Posterior vena cava (tissue), 2 donors: ENCODE measurements at regions not wholly inside any gene's neighbourhood (a gene's known extent, or its start where the extent isn't known, plus 50 kb on each side); places are given as distances from the start of the nearest gene placed in this dataset.
"Not testable (repeated sequence)": the region's sequence is repeated elsewhere in the genome, so short reads cannot be mapped to it uniquely, and the experiment has no call there.

Source experiments
- DNase-seq: peaks from one replicate; pipeline ENCODE4 v3.0.0-alpha.2; 2020; ENCODE audit warnings: low spot score
- intact Hi-C, 2 donors: fragments of 100-400 bp; cut with DNase I; formaldehyde crosslinking; loops; one replicate each; pipeline versions ENCODE4 v1.14.1 to v1.14.2; 2022 to 2023
- donor health status: DM: yes; HTN: yes; CAD: no.
- donor health status: DM: yes; HTN: yes; CAD: no.

GRCh38 chr20:51970858-51971257 lies 168.5 kb upstream of the SALL4 start:
- no peak for DNase-seq
- intact Hi-C loops: loop anchor here in 1 of 2 donors (10.0 kb wide), 1 partner anchor 1904 kb away; no protein-coding TSS in a partner anchor

GRCh38 chr20:51969191-51969590 lies 166.9 kb upstream of the SALL4 start:
- DNase-seq: no peak
- intact Hi-C loops: loop anchor here in 1 of 2 donors (5.0 kb wide), 1 partner anchor 1402 kb away; no protein-coding TSS in a partner anchor

DNA sequence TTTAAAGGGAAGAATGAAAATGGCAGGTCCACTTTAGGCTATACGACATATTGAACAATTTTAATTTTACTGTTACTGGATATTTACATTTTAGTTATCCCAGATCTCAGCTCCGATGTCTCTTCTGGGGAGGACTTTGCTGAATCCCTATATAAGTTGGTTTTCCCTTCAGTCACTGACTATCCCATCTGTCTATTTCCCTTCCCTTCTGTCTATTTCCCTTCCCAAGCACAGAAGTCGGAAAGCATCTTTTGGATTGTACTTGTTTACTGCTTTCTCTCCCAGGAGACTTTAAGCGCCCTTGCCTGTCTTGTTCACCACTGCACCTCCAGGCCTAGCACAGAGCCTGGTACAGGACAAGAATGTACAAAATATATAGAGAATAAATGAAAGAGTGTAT lies 165.8 kb upstream of the SALL4 start:
- intact Hi-C loops: loop anchor here in 1 of 2 donors (5.0 kb wide), 1 partner anchor 1401 kb away; no protein-coding TSS in a partner anchor
- no peak for DNase-seq

DNA sequence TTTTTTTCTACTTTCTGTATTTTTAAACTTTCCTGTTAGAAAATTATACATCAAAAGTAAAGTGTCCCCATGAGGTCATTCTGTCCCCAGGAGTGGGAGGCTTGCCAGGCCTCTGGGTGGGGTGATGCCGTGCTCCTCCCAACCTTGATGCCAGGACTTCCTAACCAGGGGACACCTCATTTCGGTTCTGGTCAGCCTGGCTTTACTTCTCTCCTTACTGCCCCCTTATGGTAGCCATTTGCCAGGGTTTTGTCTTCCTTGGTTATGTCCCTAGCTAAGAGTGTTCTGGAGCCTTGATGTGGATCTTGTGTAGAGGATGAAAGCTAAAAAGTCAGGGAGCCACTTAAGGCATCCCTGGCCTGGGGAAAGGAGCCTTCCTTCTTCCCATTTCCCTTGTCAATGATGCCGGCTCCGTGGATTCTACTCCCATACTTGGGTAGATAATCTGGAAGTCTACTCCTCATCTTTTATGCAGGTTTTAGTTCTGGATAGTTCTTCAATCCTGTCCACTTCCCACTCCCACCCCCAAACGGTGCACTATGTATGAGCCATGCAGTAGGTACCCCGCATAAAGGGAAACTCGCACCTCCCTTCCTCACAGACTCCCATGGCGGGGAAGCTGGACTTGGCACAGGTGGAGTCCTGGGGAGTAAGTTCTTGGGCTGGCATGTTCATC lies 164.1 kb upstream of the SALL4 start:
- intact Hi-C loops: loop anchor here in 1 of 2 donors (5.0 kb wide), 1 partner anchor 1399 kb away; no protein-coding TSS in a partner anchor
- DNase-seq: no peak

- DNase-seq: no peak
- intact Hi-C loops: no loop called here
Measured at GRCh38 chr20:51961964-51962761, 159.8 kb upstream of the SALL4 start.

- intact Hi-C loops: no loop called here
- DNase-seq: no peak
Measured at GRCh38 chr20:51960047-51960675, 157.8 kb upstream of the SALL4 start.

GRCh38 chr20:51959066-51959542 lies 156.8 kb upstream of the SALL4 start:
- DNase-seq: no peak
- intact Hi-C loops: no loop called here

GRCh38 chr20:51958099-51959065 lies 156.1 kb upstream of the SALL4 start:
- intact Hi-C loops: no loop called here
- no peak for DNase-seq

- intact Hi-C loops: no loop called here
- no peak for DNase-seq
Measured at GRCh38 chr20:51955756-51956155, 153.4 kb upstream of the SALL4 start.

DNA sequence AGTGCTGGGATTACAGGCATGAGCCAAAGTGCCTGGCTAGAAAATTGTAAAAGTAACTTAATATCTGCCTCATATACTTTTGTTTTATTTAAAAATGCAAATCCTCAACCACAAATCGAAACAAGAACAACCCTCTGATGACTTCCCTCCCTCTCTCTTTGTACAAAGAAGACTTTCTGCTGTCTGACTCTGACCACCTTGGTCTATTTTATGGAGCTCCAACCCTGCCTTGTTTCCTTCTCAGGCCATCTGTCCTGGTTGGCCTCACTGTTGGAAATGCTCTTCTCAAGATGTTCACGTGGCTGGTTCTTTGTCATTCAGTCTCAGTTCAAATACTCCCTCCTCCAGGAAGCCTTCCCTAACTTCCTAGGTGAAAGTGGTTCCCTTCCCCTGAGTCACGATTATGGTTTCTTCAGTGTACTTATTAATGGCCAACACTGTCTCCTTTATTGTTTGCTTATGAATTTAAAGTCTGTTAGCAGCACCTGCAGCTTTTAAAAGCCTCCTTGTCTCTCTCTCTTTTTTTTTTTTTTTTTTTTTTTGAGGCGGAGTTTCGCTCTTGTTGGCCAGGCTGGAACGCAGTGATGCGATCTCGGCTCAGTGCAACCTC lies 151.5 kb upstream of the SALL4 start:
- intact Hi-C loops: no loop called here
- no peak for DNase-seq

DNA sequence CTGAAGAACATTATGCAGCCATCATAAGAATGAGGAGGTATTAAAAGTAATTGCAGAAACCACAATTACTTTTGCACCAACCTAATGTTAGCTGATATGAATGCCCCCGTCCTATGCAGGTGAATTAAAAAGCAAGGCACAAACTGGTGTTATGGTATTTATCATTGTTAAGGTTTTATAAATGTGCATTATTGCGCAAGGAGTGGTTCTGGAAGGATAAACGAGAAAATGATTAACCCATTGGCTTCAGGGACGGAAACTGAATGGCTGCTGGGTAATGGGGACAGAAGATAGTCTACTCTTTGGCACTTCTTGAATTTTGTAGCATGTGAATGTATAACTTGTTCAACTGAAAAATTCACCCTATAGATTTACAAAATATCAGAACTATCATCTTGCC lies 148.6 kb upstream of the SALL4 start:
- intact Hi-C loops: no loop called here

DNA sequence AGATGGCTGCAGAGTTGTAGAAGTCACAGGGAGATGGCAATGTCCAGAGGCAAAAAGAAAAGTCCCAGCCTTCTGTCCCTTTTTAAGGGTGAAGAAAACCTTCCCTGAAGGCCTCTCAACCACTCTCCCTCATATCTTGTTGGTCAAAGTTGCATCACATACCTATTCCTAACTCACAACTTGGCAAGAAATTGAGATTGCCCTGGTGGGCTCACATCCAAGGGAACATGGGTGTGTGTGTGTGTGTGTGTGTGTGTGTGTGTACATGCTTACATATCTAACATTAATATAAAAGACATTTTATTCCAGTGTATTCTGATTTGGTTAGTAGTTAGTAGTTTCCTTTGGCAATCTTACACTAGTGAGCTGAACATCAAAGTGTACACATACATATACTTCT lies 144.3 kb upstream of the SALL4 start:
- no peak for DNase-seq
- intact Hi-C loops: no loop called here

More for the DNA sequence above, 148.6 kb upstream of the SALL4 start:
- DNase-seq: no peak

DNA sequence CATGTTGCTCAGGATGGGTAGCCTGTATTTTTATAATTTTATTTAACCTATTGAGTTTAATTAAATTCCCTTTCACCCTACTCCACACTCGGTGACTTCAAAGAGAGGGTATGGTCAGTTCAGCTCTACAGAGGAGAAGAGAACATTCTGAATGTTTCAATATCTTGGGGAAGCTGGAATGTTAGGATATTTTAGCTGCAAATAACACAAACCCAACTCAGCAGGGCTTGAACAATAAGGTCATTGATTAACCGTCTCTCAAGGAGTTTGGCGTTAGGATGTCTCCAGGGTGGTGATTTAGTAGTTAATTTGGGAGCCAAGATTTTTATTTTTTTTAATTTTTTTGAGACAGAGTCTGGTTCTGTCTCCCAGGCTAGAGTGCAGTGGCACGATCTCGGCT lies 143.6 kb upstream of the SALL4 start:
- no peak for DNase-seq

GRCh38 chr20:51945177-51945576 lies 142.9 kb upstream of the SALL4 start:
- intact Hi-C loops: no loop called here

More for the DNA sequence above, 143.6 kb upstream of the SALL4 start:
- intact Hi-C loops: no loop called here

DNA sequence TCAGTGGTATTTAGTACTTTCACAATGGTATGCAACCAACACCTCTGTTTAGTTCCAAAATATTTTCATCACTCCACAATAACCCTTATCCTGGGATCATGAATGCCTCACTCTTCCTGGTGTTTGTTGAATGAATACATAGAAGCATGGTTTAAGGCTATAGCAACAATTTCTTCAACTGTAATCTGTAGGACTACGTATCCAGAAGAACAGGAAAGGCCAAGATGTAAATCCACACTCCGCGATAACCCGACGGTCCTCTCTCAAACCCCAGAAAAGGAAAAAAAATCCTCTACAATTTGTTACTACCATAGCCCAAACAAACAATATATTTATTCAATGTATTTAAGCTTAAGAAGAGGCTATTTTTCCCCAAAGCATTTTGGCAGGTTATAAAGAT lies 141.4 kb upstream of the SALL4 start:
- intact Hi-C loops: no loop called here
- DNase-seq: no peak

More at GRCh38 chr20:51945177-51945576, 142.9 kb upstream of the SALL4 start:
- DNase-seq: no peak

DNA sequence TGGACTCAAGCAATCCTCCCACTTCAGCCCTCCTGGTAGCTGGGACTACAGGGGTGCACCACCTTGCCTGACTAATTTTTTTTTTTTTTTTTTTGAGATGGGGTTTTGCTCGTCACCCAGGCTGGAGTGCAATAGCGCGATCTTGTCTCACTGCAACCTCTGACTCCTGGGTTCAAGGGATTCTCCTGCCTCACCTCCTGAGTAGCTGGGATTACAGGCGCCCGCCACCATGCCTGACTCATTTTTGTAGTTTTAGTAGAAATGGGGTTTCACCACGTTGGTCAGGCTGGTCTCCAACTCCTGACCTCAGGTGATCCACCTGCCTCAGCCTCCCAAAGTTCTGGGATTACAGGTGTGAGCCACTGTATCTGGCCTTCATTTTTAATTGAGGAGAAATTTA lies 141.0 kb upstream of the SALL4 start:
- DNase-seq, intact Hi-C loops: not testable (repeated sequence)

GRCh38 chr20:51941503-51941902 lies 139.2 kb upstream of the SALL4 start:
- intact Hi-C loops: no loop called here
- DNase-seq: no peak

DNA sequence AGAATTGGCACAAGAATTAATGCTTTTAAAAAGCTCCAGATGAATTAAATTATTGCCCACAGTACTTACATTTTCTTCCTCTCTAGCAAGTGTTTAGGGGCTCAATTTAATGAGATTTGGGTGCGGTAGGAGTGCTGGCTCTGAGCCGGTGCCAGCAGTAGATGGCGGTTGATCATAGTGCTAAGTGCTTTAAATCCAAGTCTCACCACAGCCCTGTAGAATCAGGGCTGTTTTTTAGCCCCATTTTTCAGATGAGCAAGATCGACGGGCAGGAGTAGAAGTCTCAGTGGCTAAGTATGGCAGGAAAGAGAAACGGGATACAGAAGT lies 136.9 kb upstream of the SALL4 start:
- DNase-seq: no peak
- intact Hi-C loops: no loop called here
